Adipocyte (in vitro differentiated cells): ENCODE measurements at regions not wholly inside any gene's neighbourhood (a gene's known extent, or its start where the extent isn't known, plus 50 kb on each side); places are given as distances from the start of the nearest gene placed in this dataset.

Experiments used
- DNase-seq: peaks from one replicate; pipeline ENCODE4 v3.0.0-alpha.2; 2015; ENCODE audit warnings: low read depth
- H3K27me3 ChIP-seq: replicated peaks from 2 replicates; pipeline ENCODE4 v1.7.0; 2013; ENCODE audit warnings: mild to moderate bottlenecking, low read length, moderate library complexity; ENCODE audit not compliant: control insufficient read depth, insufficient read depth
- H3K36me3 ChIP-seq: 2 replicates; pipeline ENCODE4 v1.7.0; 2013; ENCODE audit warnings: low read length, mild to moderate bottlenecking, moderate library complexity; ENCODE audit not compliant: control insufficient read depth, insufficient read depth, severe bottlenecking
- H3K4me1 ChIP-seq: 2 replicates; pipeline ENCODE4 v1.7.0; 2013; ENCODE audit warnings: mild to moderate bottlenecking, low read length, moderate library complexity; ENCODE audit not compliant: control insufficient read depth, insufficient read depth
- H3K4me3 ChIP-seq: 2 replicates; pipeline ENCODE4 v1.7.0; 2013; ENCODE audit warnings: mild to moderate bottlenecking, low read length, moderate library complexity
- H3K9ac ChIP-seq: 2 replicates; pipeline ENCODE4 v1.7.0; 2013; ENCODE audit warnings: mild to moderate bottlenecking, low read length, moderate library complexity
- H3K9me3 ChIP-seq: 2 replicates; pipeline ENCODE4 v1.7.0; 2013; ENCODE audit warnings: mild to moderate bottlenecking, low read length, moderate library complexity; ENCODE audit not compliant: control insufficient read depth

GRCh38 chr19:31546205-31546960, 197.1 kb upstream of the TSHZ3 start:
- Histone ChIP-seq H3K9ac (no peak overlapping the region), H3K36me3 (no peaks in the 10 kb centered on the region)

GRCh38 chr19:31548941-31549340, 199.7 kb upstream of the TSHZ3 start:
- Histone ChIP-seq H3K4me1 (no peaks in the 10 kb centered on the region), H3K4me3 (no peak overlapping the region), H3K36me3 (no peaks in the 10 kb centered on the region), H3K9me3 (peaks cover 17% of the 10 kb centered on the region), H3K27me3 (peaks cover 20% of the 10 kb centered on the region), H3K9ac (no peak overlapping the region)
- peak; percentile 63 for DNase-seq

More at GRCh38 chr19:31546205-31546960, 197.1 kb upstream of the TSHZ3 start:
- Histone ChIP-seq H3K4me1 (no peaks in the 10 kb centered on the region), H3K27me3 (peaks cover 28% of the 10 kb centered on the region), H3K9me3 (peaks cover 17% of the 10 kb centered on the region), H3K4me3 (no peak overlapping the region)
- no peak for DNase-seq

GRCh38 chr19:31553112-31553845, 204.0 kb upstream of the TSHZ3 start:
- no peak overlapping the region for H3K4me3 ChIP-seq
- H3K4me1 ChIP-seq, result no peaks in the 10 kb centered on the region
- no peaks in the 10 kb centered on the region for H3K36me3 ChIP-seq
- no peak for DNase-seq
- no peaks in the 10 kb centered on the region for H3K9me3 ChIP-seq
- peaks cover 20% of the 10 kb centered on the region for H3K27me3 ChIP-seq
- no peak overlapping the region for H3K9ac ChIP-seq

GRCh38 chr19:31553846-31554215, 204.6 kb upstream of the TSHZ3 start:
- Histone ChIP-seq H3K36me3 (no peaks in the 10 kb centered on the region), H3K9ac (no peak overlapping the region), H3K4me1 (no peaks in the 10 kb centered on the region), H3K27me3 (peaks cover 25% of the 10 kb centered on the region), H3K9me3 (no peaks in the 10 kb centered on the region), H3K4me3 (no peak overlapping the region)
- DNase-seq, result no peak

- Histone ChIP-seq H3K9ac (no peak overlapping the region), H3K4me1 (no peaks in the 10 kb centered on the region), H3K27me3 (peaks cover 22% of the 10 kb centered on the region), H3K4me3 (no peak overlapping the region), H3K9me3 (peaks cover 4% of the 10 kb centered on the region), H3K36me3 (no peaks in the 10 kb centered on the region)
- no peak for DNase-seq
Observed at GRCh38 chr19:31554360-31554759, 205.1 kb upstream of the TSHZ3 start.

GRCh38 chr19:31555634-31556215, 206.5 kb upstream of the TSHZ3 start:
- H3K9ac ChIP-seq, result no peak overlapping the region
- H3K27me3 ChIP-seq, result peaks cover 19% of the 10 kb centered on the region
- no peak overlapping the region for H3K4me3 ChIP-seq
- H3K9me3 ChIP-seq, result peaks cover 9% of the 10 kb centered on the region
- DNase-seq, result no peak
- H3K4me1 ChIP-seq, result no peaks in the 10 kb centered on the region
- H3K36me3 ChIP-seq, result no peaks in the 10 kb centered on the region

GRCh38 chr19:31559494-31559893, 210.3 kb upstream of the TSHZ3 start:
- Histone ChIP-seq H3K9ac (no peak overlapping the region), H3K27me3 (peaks cover 7% of the 10 kb centered on the region), H3K4me3 (no peak overlapping the region), H3K9me3 (peaks cover 9% of the 10 kb centered on the region), H3K4me1 (no peaks in the 10 kb centered on the region), H3K36me3 (no peaks in the 10 kb centered on the region)
- DNase-seq, result no peak

- no peak overlapping the region for H3K4me3 ChIP-seq
- no peak for DNase-seq
- H3K27me3 ChIP-seq, result peaks cover 5% of the 10 kb centered on the region
- H3K9me3 ChIP-seq, result peaks cover 9% of the 10 kb centered on the region
- H3K4me1 ChIP-seq, result no peaks in the 10 kb centered on the region
- H3K36me3 ChIP-seq, result no peaks in the 10 kb centered on the region
- no peak overlapping the region for H3K9ac ChIP-seq
Observed at GRCh38 chr19:31560086-31561060, 211.1 kb upstream of the TSHZ3 start.

GRCh38 chr19:31562966-31563612, 213.9 kb upstream of the TSHZ3 start:
- peaks cover 5% of the 10 kb centered on the region for H3K27me3 ChIP-seq
- H3K9ac ChIP-seq, result no peak overlapping the region
- H3K4me3 ChIP-seq, result no peak overlapping the region
- H3K36me3 ChIP-seq, result no peaks in the 10 kb centered on the region
- no peak for DNase-seq
- no peaks in the 10 kb centered on the region for H3K4me1 ChIP-seq
- peaks cover 9% of the 10 kb centered on the region for H3K9me3 ChIP-seq

- no peaks in the 10 kb centered on the region for H3K36me3 ChIP-seq
- H3K4me1 ChIP-seq, result no peaks in the 10 kb centered on the region
- H3K9ac ChIP-seq, result no peak overlapping the region
- no peak overlapping the region for H3K4me3 ChIP-seq
- peaks cover 3% of the 10 kb centered on the region for H3K27me3 ChIP-seq
- no peak for DNase-seq
- H3K9me3 ChIP-seq, result peaks cover 4% of the 10 kb centered on the region
Observed at GRCh38 chr19:31567776-31568175, 218.5 kb upstream of the TSHZ3 start.
